Activated CD4-positive, alpha-beta T cell treated with anti-CD3 and anti-CD28 coated beads, Interleukin-2, Interleukin-6, amounts not matched to agents 100 ng/mL and 50 ng/mL, durations not matched to agents 16 hours and 8 hours (primary cell): ENCODE measurements at regions not wholly inside any gene's neighbourhood (a gene's known extent, or its start where the extent isn't known, plus 50 kb on each side); places are given as distances from the start of the nearest gene placed in this dataset.

ENCODE experiments used
- DNase-seq: peaks from one replicate; pipeline ENCODE4 v3.0.0-alpha.2; 2020

DNA sequence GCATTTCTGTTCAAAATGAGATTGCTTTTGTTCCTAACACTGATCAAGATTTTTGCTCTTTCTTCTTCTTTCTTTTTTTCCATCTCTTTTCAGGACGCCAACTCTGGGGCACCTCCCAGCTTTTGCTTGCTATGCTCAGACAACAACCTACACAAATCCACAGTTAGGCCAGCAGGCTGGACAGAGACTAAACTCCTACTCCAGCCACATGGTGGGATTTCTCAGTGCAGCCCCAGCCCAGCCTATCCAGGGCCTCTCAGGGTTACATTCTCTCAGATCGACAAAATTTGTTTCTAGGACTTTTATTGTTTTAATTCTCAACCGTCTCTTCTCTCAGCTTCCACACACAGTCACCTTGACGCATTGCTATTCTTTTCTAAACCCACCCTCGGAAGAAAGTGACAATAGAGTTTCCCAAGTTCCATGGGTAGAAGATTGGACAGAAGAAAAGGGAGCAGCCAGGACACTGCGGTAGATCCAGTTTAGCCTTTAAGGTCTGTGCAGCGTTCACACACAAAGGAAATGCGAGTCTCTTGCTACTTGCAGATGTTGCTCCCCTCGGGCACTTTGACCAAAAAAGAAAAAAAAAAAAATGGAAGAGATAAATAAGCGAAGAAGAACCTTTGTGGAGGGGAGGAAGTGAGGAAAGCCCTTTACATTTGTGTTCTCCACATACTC lies 588.6 kb upstream of the GRAMD2B start:
- no peak for DNase-seq

DNA sequence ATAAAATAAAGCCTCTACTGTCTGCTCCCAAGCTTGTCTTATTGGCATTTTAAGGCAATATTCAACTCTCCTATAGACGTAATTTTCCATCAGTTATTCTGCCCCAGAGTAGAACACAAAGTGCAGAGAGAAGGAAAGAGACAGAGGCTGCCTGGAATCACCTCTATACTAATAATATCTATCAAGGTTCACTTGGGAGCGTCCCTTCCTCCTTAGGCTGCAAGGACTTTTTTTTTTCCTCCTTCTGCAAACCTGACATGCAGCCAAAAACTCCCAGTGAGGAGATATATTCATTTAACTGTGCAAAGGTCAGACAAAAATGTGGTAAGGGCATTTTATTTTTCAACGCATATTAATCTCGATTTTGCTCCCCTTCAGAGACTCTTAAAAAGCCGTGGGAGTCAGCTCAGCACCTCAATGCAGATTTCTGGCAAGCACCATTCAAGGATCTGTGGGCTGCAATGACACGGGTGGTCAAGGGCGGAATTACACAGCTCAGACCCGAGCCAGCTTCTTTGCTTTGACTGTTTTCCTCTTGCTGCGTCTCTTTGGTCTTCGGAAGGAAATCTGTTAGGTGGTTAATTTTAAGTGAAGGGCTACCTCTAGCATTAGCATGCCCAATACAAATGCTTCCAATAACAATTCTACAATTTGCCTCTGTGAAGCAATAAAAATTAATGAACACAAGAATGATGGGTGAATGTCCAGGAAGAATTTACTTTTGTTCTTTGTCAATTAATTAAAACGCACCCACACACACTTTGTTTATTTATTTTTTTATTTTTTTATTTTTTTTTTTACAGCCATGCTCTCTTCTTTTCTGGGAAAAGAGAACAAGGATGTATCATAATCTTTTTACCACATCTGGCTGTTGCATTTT lies 587.7 kb upstream of the GRAMD2B start:
- DNase-seq, result no peak

DNA sequence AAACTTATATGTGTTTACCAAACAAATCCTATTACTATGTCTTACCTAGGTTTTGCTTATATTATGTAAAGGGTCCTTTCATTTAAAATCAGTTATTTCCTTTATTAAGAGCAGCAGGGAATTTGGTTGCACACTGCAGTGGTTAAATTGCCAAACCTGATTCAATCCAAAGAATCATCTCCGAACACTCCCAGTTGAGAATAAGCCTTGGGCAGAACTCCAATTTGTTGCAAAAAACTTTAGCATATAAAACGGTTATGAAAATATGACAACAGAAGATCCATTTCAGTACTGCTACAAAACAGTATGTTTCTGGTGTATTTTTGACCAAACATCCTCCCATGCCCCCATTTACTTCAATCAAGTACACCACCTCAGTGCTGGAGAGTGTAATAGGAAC lies 587.0 kb upstream of the GRAMD2B start:
- no peak for DNase-seq

DNA sequence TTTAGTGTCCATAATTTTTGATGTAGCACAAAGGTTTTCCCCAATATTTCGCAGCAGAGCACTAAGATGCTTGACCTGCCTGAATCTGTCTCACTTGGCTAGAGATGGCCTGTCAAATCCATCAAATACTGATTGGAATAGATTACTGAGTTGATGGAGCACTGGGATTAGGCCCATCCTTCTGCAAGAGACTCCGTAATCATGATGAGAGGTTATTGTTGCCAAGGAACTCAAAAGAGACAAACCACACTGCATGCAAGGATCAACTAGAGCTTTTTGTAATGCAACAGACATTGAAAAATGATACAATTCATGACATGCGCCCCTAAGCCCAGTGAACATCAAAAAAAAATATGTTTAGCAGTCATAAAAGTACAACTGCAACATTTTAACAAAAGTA lies 585.3 kb upstream of the GRAMD2B start:
- DNase-seq, result no peak

DNA sequence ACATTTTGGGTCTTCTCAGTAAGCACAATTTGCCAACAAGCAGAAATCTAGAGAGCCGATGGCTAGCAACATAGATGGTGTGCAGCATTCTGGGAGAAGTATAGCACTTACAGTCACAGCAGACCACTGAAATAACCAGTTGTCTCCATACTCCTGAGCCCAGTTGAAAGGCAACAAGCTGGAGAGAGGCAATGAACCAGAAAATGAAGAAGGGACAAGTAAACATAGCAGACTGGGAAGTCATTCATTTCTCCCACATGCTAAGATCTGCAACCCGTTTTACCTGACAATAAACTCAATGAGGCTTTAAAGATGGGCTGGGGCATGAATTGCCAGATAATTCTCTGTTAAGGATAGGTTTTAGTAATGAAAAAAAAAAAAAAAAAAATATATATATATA lies 575.6 kb upstream of the GRAMD2B start:
- no peak for DNase-seq

DNA sequence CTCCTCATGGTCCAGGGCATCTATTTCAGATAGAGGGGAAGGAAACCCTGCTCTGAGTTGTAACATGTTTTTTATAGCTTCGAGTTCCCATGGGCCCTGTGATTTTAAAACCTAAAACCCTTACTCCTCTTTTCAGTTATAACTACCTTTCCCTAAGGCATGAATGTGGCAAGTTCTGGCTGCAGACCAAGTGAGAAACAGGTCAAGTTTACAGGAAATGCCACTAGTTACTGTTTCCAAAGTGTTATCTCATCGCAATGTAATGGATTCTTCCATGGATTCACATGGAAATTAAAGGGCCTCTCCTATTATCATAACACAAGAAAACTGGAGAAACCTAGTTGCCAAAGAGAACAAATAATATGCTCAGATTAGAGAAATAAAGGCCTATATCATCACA lies 574.5 kb upstream of the GRAMD2B start:
- DNase-seq, result no peak

DNA sequence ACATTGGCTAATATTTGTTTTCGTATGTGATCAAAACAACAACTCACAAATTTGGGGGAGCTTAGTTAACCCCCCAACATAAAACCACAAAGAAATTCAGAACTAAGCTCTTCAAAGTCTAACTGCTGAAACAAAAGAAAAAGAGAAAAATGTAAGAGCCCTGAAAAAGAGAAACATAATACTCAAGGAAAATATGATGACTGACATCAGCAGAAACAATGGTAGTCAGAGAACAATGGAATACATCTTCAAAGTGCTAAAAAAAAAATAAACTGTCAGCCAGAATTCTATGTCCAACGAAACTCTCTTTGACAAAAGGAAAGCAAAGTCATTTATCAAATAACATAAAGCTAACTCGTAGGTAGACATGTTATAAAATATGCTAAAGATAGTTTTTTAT lies 566.3 kb upstream of the GRAMD2B start:
- no peak for DNase-seq

DNA sequence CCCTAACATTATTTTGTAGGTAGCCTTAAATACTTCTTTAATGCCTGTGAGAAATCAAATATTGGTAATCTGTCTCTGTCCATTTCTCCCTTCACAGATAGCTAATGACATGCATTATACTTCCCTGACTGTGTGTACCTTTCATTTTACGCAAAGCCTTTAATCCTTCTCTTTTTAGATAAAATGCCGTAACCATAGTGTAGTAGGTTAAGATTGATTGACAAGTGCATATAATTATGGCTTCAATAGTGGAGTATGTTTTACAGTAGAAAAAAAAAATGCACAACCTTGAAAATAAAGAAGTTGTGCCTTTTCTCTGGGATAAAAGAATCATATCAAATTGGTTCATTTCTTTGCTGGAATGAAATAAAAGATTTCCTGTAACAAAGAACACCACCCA lies 559.6 kb upstream of the GRAMD2B start:
- no peak for DNase-seq

DNA sequence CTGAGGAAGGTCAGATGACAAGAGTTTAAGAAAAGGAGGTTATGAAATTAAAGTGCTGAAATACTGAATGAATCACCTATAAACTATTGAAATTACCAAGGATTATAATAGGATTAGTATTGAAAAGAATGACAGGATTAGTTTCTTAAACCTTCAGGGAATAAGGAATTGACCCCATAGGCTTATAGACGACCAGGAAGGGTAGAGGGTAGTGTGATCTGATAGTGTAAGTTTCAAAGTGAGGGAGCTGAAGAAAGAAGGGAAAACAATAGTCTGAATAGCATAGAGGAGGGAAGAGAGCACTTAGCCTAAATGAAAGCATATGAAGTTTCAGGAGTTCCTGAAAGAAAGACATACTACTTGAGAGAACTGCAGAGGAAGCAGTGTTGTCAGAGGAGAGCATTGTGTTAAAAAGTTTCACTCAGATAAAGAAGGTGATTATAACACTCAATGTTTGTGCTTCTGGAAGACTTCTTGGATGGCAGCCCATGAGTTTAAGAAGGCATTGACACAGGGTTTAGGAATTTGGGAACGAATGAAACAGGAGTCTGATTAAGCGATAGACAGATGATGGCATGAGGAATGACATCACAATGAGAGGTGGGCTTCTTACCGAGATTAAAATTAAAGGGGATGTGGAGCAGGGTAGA lies 557.9 kb upstream of the GRAMD2B start:
- no peak for DNase-seq

DNA sequence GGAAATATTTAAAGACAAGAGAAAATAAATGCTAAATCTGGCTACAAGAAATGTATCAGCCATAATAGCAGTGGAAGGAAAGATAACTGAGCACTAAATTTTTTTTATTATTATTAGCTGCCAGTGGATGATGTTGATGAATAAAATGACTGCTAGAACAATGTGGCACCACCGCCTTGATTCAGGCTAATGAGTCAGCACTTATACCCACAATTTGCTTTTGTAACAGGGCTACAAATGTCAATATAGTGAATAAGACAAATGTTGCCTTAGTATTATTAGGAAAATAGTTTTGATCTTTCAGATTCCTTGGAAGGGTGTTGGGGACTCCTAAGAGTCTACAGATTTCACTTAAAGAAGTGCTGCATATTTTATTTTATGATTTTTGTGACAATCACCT lies 555.2 kb upstream of the GRAMD2B start:
- no peak for DNase-seq

DNA sequence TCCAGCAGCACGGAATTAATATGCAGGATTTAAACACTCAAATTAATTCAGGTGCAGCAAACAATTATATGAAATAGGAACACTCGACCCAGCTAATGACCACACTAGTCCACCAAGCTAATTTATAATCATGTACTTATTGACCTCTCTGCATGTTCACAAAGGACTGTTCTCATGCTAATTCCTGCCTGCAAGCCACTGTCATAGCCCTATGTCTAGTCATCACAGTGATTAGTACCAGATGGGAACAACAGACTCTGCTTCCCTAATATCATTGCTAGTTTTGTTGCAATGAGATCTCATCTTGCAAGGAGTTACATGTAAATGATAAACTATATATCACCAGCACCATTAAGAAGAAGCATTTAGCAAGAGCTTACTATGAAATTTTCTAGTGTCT lies 553.0 kb upstream of the GRAMD2B start:
- no peak for DNase-seq

DNA sequence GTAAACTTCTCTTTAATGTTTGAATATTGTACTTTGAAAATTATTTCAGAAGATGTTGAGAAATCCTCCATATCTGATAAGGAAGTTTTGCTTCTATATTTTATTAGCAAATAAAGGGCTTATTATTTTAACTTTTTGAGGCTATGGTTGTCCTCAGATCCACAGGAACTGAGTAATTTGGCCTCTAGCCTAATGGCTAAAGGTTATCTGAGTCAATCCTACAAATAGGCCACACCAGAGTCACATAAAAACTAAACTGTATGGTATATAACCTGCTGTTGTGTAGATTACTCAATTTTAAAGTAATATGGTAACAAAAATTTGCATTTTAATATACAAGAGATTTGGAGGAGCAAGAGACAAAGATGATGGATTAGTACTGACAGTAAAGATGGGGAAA lies 549.2 kb upstream of the GRAMD2B start:
- DNase-seq, result no peak

DNA sequence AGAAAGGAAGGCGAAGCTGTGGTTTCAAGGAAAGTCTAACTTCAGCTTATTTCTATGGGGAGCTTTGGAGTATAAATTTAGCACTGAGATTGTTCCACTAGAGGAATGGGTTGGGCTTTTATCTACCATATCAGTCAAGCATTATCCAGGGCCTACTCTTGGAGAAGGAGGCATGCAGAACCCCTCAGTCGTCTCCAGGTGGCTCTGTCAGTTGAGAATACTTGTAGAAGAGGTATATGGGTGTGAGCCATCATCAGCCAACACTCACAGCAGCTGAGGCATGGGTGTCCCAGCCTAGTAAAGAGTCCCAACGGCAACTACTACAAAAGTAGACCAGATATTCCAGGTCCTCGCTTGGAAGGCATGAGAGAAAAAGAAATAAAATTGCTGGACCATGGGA lies 548.5 kb upstream of the GRAMD2B start:
- no peak for DNase-seq

DNA sequence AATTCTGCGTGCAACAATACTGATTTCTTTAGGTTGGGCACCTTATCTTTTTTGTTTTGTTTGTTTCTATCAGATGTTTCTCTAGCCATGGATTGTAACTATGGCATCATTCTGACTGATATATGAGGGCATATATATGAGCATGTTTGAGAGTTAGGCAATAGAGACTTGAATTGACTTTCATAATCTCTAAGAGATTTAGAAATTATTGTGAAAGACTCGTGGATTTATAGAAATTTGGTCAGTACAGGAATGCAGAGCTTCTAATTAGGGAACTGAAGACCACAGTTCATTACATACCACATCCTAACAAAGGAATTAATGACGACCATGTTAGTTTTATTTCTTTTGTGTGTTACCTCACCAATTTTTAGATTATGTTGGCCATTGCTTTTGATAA lies 546.0 kb upstream of the GRAMD2B start:
- DNase-seq, result no peak

DNA sequence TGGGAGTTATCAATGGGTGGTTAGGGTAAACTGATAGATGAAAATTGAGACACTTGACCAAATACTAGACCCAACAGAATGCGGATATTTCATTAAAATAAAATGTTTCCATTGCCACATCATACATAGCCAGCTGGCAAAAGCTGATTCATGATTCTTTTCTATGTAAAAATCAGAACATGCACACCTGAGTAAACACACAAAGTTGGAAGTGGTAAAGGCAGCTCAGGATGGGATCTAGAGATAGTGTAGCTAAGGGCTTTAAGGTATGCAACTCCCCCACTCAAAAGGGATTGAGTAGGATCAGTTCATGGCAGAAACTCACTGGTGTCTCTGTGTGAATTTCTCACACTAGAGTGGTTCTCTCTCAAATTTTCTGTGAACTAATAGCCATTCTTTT lies 541.1 kb upstream of the GRAMD2B start:
- no peak for DNase-seq

DNA sequence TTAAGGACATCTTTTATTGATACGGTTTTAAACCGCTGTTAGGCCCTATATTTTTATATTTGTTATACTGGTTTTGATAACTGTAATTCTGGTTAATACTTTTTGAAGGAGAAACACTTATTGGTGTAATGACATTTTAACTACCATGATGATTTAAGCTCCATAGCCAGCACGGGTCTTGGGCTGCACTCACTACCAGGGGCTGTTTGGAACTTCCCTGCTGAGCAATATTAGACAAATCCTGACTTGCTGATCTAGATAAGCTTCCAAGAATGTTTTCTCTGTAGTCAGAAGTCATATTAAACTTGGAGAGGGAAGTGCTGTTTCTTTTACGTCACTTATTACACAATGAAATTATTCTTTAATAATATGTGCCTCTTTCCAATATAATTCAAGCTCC lies 540.0 kb upstream of the GRAMD2B start:
- DNase-seq, result no peak

DNA sequence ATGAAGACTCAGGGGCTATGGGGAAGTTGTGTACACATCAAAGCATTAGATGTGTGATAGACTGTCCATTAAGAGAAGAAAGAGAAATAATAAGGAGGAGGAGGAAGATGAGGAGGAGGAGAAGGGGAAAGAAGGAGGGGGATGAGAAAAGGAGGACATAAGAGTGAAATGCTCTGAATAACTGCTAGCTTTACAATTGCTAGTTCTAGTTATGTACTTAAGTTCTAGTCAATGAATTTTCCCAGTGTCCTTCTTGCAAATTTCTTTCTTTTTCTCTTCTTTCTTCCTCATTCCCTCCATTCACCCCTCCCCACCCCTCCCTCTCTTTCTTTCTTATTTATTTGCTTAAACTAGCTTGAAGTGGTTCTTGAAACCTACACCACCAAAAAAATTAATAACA lies 534.9 kb upstream of the GRAMD2B start:
- no peak for DNase-seq

DNA sequence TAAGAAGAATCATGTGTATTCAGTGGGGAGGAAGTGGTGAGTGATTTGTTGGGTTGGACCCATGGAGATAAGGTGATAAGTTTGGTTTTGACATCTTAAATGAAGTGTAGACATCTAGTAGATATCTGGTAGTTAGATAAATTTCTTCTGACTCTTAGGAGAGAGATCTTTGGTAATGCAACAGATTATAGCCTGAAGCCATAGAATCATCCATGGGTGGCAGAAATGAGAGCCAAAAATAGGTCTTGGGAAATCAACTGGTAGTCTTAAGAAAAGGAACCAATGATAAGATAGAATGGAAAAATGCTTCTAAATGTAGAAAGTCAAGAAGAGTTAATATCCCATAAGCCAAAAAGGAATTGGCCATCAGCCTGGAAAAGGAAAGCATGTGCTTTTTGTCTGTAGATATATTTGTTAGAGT lies 532.7 kb upstream of the GRAMD2B start:
- no peak for DNase-seq

DNA sequence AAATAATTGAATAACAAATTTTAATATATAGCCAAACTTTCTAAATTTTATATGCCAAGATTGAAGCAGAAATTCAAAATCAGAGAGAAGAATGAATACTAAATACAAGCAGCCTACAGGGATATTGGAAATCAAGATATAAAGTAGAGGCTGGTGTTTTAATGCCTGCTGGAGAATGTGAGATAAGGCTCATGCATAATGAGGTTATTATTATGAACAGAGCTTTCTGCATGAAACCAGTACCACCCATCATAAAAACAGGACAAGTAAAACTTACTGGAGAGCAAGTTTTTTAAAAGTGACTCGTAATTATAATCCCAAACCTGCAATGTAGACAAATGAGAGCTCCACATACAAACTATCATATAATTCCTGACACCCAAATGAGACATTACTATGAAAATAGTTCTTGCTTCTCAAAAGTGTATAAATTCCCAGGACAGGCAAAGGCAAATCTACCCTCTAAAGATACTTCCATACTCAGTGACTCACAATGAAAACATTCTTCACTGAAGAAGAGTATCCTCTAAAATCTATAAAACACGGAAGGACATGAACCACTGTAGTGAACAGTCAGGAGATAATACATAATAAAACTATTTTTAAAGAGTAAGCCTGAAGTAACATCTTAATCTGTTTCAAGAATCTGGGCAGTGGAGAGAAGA lies 532.0 kb upstream of the GRAMD2B start:
- DNase-seq, result no peak

DNA sequence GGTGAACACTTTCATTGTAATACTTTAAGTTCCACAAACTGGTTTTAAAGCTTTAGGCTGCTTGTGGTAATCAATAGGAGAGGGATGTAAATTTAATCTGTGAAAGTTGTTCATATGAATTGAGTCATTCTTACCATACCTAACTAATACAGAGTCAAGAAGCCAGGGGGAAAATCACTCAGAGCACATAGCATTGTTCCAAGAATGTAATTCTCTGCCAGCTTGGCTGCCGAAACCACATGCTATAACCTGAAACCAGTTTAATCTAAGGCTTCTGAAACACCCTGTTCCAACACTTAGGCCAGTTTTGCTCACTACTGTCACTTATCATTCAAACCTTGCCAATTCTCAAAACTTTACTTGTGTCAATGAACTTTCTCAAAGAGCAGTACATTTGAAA lies 528.8 kb upstream of the GRAMD2B start:
- no peak for DNase-seq

DNA sequence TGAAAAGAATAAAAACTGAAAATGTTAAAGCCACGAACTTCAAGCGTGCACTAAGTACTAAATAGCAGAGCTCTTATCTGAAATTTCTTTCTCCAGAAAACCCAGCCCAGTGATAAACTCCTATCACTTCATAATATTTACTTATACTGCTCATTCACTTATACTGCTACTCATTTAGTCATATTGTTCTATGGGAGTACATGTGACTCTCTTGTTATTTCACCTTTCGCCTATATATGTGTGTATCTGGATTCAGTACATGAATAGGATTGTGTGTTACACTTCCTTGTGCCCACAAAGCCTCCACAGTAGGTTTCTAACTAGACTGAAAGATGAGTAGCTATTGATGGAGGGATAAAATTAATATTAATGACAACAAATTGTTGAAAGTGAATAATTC lies 526.8 kb upstream of the GRAMD2B start:
- no peak for DNase-seq

DNA sequence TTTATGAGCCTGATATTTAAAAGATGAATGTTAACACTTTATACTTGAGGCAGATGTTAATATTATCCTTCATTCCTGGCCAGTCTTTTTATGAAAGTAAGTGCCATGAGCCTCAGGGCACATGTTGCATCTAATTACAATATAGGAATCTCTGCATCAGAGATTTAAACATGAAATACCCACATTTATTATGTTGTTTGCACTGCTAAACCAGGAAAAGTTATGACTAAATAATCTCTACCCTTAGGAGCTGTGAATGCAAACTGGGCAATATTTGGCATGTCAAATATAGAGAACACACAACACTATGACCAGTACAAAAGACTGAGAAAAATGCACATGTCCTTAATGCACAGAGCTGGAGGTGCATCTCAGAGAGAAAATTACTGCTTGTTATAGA lies 526.1 kb upstream of the GRAMD2B start:
- no peak for DNase-seq

DNA sequence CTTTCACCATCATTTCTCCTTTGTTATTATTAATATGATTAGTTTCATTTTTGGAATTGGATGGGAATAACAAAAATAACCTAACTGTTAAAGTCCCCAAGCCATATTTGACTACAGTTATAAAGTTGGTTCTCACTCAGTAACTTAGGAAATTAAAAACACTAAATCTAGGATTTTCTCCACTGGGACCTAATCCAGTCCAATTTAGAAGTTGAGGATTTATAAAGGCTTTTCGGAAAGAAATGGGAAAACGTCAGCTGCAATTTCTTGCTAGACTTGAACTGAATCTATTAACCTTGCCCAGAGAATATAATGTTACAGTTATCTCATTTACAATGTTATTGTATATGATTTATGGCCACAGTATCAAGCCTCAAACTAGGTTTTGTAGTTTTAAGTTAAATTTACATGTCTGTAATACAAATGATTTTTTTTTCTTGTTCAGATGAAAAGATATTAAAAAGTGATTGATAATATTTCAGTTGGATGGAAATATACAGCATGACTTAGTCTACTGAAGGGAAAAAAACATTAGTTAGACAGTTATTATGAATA lies 524.3 kb upstream of the GRAMD2B start:
- no peak for DNase-seq
